NCI-H1436 (cell line): ENCODE measurements at regions not wholly inside any gene's neighbourhood (a gene's known extent, or its start where the extent isn't known, plus 50 kb on each side); places are given as distances from the start of the nearest gene placed in this dataset.
"Not testable (repeated sequence)": the region's sequence is repeated elsewhere in the genome, so short reads cannot be mapped to it uniquely, and the experiment has no call there.

Experiments
- DNase-seq: peaks from one replicate; lab custom pipeline; 2025; lab: John Stamatoyannopoulos, UW

- DNase-seq = no peak
Observed at GRCh38 chr13:67934617-67935330, 704.6 kb upstream of the PCDH9 start.

GRCh38 chr13:67932991-67933390, 702.9 kb upstream of the PCDH9 start:
- no peak for DNase-seq

GRCh38 chr13:67917291-67917987, 687.3 kb upstream of the PCDH9 start:
- no peak for DNase-seq

- no peak for DNase-seq
Observed at GRCh38 chr13:67916650-67917049, 686.5 kb upstream of the PCDH9 start.

GRCh38 chr13:67914535-67914934, 684.4 kb upstream of the PCDH9 start:
- no peak for DNase-seq

- DNase-seq = not testable (repeated sequence)
Observed at GRCh38 chr13:67902960-67903359, 672.8 kb upstream of the PCDH9 start.

GRCh38 chr13:67880916-67881315, 650.8 kb upstream of the PCDH9 start:
- no peak for DNase-seq

GRCh38 chr13:67878376-67878775, 648.2 kb upstream of the PCDH9 start:
- DNase-seq = no peak

- DNase-seq = no peak
Observed at GRCh38 chr13:67877031-67877430, 646.9 kb upstream of the PCDH9 start.

GRCh38 chr13:67867206-67867605, 637.1 kb upstream of the PCDH9 start:
- no peak for DNase-seq

GRCh38 chr13:67860315-67860714, 630.2 kb upstream of the PCDH9 start:
- DNase-seq = no peak

- DNase-seq = no peak
Observed at GRCh38 chr13:67859904-67860303, 629.8 kb upstream of the PCDH9 start.

GRCh38 chr13:67857581-67858310, 627.6 kb upstream of the PCDH9 start:
- no peak for DNase-seq

GRCh38 chr13:67856955-67857354, 626.8 kb upstream of the PCDH9 start:
- DNase-seq = no peak

GRCh38 chr13:67855741-67856238, 625.7 kb upstream of the PCDH9 start:
- no peak for DNase-seq

GRCh38 chr13:67854990-67855389, 624.9 kb upstream of the PCDH9 start:
- no peak for DNase-seq

GRCh38 chr13:67844574-67844973, 614.4 kb upstream of the PCDH9 start:
- no peak for DNase-seq

- no peak for DNase-seq
Observed at GRCh38 chr13:67841071-67841470, 610.9 kb upstream of the PCDH9 start.

GRCh38 chr13:67833564-67833963, 603.4 kb upstream of the PCDH9 start:
- no peak for DNase-seq

GRCh38 chr13:67829641-67830040, 599.5 kb upstream of the PCDH9 start:
- DNase-seq = no peak

- DNase-seq = no peak
Observed at GRCh38 chr13:67827992-67828391, 597.9 kb upstream of the PCDH9 start.

- no peak for DNase-seq
Observed at GRCh38 chr13:67821606-67822005, 591.5 kb upstream of the PCDH9 start.

GRCh38 chr13:67806796-67807195, 576.7 kb upstream of the PCDH9 start:
- DNase-seq = no peak
